Endodermal cell (in vitro differentiated cells): ENCODE measurements at regions not wholly inside any gene's neighbourhood (a gene's known extent, or its start where the extent isn't known, plus 50 kb on each side); places are given as distances from the start of the nearest gene placed in this dataset.
A peak's percentile ranks its signal among the peaks of the same experiment; 100 is the strongest.

Experiments used
- DNase-seq: peaks from one replicate; pipeline ENCODE4 v3.0.0-alpha.2; 2017
- H3K27ac ChIP-seq: 2 replicates; pipeline ENCODE4 v1.5.1; 2013; ENCODE audit warnings: mild to moderate bottlenecking, low read depth, low read length, moderate library complexity
- H3K27me3 ChIP-seq: 2 replicates; pipeline ENCODE4 v1.6.1; 2013; ENCODE audit warnings: mild to moderate bottlenecking, low read length, moderate library complexity; ENCODE audit not compliant: insufficient read depth, control insufficient read depth, poor library complexity, severe bottlenecking
- H3K36me3 ChIP-seq: 2 replicates; pipeline ENCODE4 v1.7.0; 2013; ENCODE audit warnings: mild to moderate bottlenecking, low read length, moderate library complexity; ENCODE audit not compliant: control insufficient read depth, insufficient read depth
- H3K4me1 ChIP-seq: one replicate; pipeline ENCODE4 v1.7.0; 2013; ENCODE audit warnings: low read length; ENCODE audit not compliant: control insufficient read depth, insufficient read depth
- H3K4me3 ChIP-seq: 2 replicates; pipeline ENCODE4 v1.5.1; 2013; ENCODE audit warnings: mild to moderate bottlenecking, low read length, moderate library complexity
- H3K9ac ChIP-seq: 2 replicates; pipeline ENCODE4 v1.6.1; 2013; ENCODE audit warnings: mild to moderate bottlenecking, low read length, moderate library complexity; ENCODE audit not compliant: poor library complexity, severe bottlenecking; ENCODE audit errors: extremely low read depth
- H3K9me3 ChIP-seq: 2 replicates; pipeline ENCODE4 v1.6.1; 2013; ENCODE audit warnings: mild to moderate bottlenecking, low read length, moderate library complexity; ENCODE audit not compliant: control insufficient read depth
- H3K27ac Mint-ChIP-seq: 2 replicates; pipeline ENCODE4 v1.8.0; 2020; ENCODE audit warnings: mixed read lengths
- H3K27me3 Mint-ChIP-seq: 2 replicates; pipeline ENCODE4 v1.8.0; 2021; ENCODE audit warnings: mild to moderate bottlenecking, mixed read lengths; ENCODE audit not compliant: insufficient read depth
- H3K36me3 Mint-ChIP-seq: 2 replicates; pipeline ENCODE4 v1.8.0; 2020; ENCODE audit warnings: low read depth, mixed read lengths
- H3K4me1 Mint-ChIP-seq: 2 replicates; pipeline ENCODE4 v1.8.0; 2020; ENCODE audit warnings: mixed read lengths
- H3K4me3 Mint-ChIP-seq: 2 replicates; pipeline ENCODE4 v1.8.0; 2020; ENCODE audit warnings: mild to moderate bottlenecking, moderate library complexity, mixed read lengths
- H3K9me3 Mint-ChIP-seq: 2 replicates; pipeline ENCODE4 v1.8.0; 2020; ENCODE audit warnings: mild to moderate bottlenecking, mixed read lengths
- WGBS, 2 experiments: methylation state at CpG; one replicate each; pipeline versions ENCODE4 v1.1.5 to v1.1.7; 2013; ENCODE audit warnings: missing lambda C conversion rate in 2 of 2, mixed read lengths in 1 of 2; ENCODE audit not compliant: insufficient coverage in 1 of 2, insufficient read length in 1 of 2; 5-methylcytosine and 5-hydroxymethylcytosine counted together
- TF ChIP-seq, protein P1 (sequence below): fragments of 200-600 bp; sonication (generic); conservative IDR thresholded peaks from 2 replicates; pipeline ENCODE4 v1.5.0; 2021; ENCODE audit warnings: antibody characterized with exemption, mild to moderate bottlenecking

DNA sequence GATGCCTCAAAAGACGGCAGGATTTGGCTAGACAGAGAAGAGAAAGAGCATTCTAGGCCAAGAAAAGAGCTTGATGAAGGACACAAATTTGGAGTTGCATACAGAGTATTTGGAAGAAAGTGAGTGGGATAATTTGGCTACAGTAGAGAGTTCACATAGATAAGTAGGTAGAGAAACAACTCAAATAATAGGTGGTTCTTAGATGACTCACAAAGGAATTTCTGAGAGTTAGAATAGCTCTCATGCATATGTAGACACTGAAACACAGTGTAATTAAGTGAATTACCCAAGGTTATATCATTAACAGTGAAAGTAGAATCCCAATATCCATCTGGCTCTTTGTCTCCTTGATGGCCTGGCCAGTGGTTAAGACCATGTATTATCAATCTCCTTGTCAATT is 228.6 kb upstream of the DDI1 start:
- Histone ChIP-seq H3K27me3 (peaks cover 27% of the 10 kb centered on the region), H3K4me3 (no peak overlapping the region), H3K4me1 (peaks cover 4% of the 10 kb centered on the region), H3K9ac (no peak overlapping the region), H3K36me3 (no peaks in the 10 kb centered on the region), H3K27ac (no peak overlapping the region), H3K9me3 (no peaks in the 10 kb centered on the region)
- H3K4me3 Mint-ChIP-seq = no peak overlapping the region
- TF ChIP-seq, protein P1, sequence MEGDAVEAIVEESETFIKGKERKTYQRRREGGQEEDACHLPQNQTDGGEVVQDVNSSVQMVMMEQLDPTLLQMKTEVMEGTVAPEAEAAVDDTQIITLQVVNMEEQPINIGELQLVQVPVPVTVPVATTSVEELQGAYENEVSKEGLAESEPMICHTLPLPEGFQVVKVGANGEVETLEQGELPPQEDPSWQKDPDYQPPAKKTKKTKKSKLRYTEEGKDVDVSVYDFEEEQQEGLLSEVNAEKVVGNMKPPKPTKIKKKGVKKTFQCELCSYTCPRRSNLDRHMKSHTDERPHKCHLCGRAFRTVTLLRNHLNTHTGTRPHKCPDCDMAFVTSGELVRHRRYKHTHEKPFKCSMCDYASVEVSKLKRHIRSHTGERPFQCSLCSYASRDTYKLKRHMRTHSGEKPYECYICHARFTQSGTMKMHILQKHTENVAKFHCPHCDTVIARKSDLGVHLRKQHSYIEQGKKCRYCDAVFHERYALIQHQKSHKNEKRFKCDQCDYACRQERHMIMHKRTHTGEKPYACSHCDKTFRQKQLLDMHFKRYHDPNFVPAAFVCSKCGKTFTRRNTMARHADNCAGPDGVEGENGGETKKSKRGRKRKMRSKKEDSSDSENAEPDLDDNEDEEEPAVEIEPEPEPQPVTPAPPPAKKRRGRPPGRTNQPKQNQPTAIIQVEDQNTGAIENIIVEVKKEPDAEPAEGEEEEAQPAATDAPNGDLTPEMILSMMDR = no peak
- H3K27ac Mint-ChIP-seq = no peak overlapping the region
- WGBS, 2 experiments = 86 to 88% methylated on average over 1 of the region's 1 CpG
- H3K4me1 Mint-ChIP-seq = peaks cover 24% of the 10 kb centered on the region
- no peak for DNase-seq
- no peaks in the 10 kb centered on the region for H3K9me3 Mint-ChIP-seq
- H3K36me3 Mint-ChIP-seq = no peaks in the 10 kb centered on the region
- H3K27me3 Mint-ChIP-seq = peaks cover 2% of the 10 kb centered on the region

DNA sequence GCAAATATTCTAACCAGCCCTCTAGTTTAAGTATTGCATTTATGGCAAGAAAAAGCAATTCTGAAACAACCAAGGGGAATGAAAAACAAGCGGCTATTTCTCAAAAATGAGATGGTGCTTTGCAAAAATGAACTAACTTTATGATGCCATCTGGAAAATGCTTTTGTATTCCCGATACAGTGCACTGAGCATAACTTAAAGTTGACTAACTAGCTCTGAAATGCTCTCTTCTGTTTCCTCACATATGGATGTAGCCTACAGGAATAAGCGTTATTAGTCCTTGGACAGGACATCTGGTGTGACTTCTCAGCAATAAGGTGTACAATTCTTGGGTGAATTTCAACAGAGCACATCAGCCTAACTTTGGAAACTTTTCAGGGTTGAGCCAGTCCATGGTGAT is 228.2 kb upstream of the DDI1 start:
- no peaks in the 10 kb centered on the region for H3K36me3 Mint-ChIP-seq
- peaks cover 21% of the 10 kb centered on the region for H3K4me1 Mint-ChIP-seq
- 90 to 94% methylated on average over 3 of the region's 3 CpGs for WGBS, 2 experiments
- H3K4me3 Mint-ChIP-seq = no peak overlapping the region
- TF ChIP-seq, protein P1 = no peak
- H3K27ac Mint-ChIP-seq = no peak overlapping the region
- H3K4me1 ChIP-seq = peaks cover 4% of the 10 kb centered on the region
- H3K9me3 ChIP-seq = no peaks in the 10 kb centered on the region
- no peak overlapping the region for H3K9ac ChIP-seq
- H3K9me3 Mint-ChIP-seq = no peaks in the 10 kb centered on the region
- DNase-seq = no peak
- H3K27me3 Mint-ChIP-seq = peaks cover 2% of the 10 kb centered on the region
- no peaks in the 10 kb centered on the region for H3K36me3 ChIP-seq
- H3K27me3 ChIP-seq = peaks cover 30% of the 10 kb centered on the region
- no peak overlapping the region for H3K27ac ChIP-seq
- H3K4me3 ChIP-seq = no peak overlapping the region

DNA sequence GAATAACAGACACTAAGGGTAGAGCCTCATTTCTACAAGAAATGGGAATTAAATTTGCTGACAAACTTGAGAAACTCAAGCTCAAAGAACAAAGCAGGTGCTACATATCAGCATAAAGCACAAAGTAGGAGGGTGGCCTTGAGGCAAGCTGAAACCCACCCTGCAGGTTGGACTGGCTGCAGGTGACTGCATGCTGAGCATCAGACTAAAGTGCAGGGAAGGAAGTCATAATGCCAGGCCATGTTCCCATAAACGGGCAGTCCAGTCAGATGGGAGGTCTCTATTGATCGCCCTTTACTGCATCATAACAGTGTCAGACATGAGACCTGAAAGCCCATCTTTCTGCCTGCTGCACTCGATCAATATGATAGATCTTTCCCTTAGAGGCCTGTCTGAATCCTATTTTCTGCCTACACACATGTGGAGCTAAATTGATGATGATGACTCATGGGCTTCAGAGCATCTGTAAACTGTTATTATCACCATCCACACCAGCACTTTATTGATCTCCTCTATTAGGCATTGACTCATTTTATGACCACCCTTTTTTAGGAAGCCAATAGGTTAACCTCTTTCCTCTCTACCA is 224.5 kb upstream of the DDI1 start:
- H3K27ac Mint-ChIP-seq = no peak overlapping the region
- Histone ChIP-seq H3K36me3 (no peaks in the 10 kb centered on the region), H3K9me3 (no peaks in the 10 kb centered on the region), H3K4me3 (no peak overlapping the region), H3K27ac (no peak overlapping the region), H3K27me3 (peaks cover 38% of the 10 kb centered on the region), H3K9ac (no peak overlapping the region), H3K4me1 (no peaks in the 10 kb centered on the region)
- peaks cover 5% of the 10 kb centered on the region for H3K27me3 Mint-ChIP-seq
- no peak overlapping the region for H3K4me3 Mint-ChIP-seq
- H3K9me3 Mint-ChIP-seq = peaks cover 4% of the 10 kb centered on the region
- DNase-seq = peak; percentile 45
- TF ChIP-seq, protein P1 = no peak
- 86 to 95% methylated on average over 2 to 3 of the region's 3 CpGs for WGBS, 2 experiments
- peaks cover 9% of the 10 kb centered on the region for H3K4me1 Mint-ChIP-seq
- H3K36me3 Mint-ChIP-seq = no peaks in the 10 kb centered on the region
